ENCODE measurements at regions not wholly inside any gene's neighbourhood (a gene's known extent, or its start where the extent isn't known, plus 50 kb on each side); places are given as distances from the start of the nearest gene placed in this dataset.

- no peak for TF ChIP-seq CTCF (IDR thresholded peaks at IDR 0.05)
- no peak for TF ChIP-seq POLR2A (IDR thresholded peaks at IDR 0.05)
- no peak for TF ChIP-seq POLR2AphosphoS5 (IDR thresholded peaks at IDR 0.05)
- no peak for TF ChIP-seq EP300 (IDR thresholded peaks at IDR 0.05)
Measured at GRCh38 chr22:25453557-25453956, 110.9 kb upstream of the GRK3 start.

Measured in gastroesophageal sphincter (tissue), 3 donors.